ENCODE measurements at regions not wholly inside any gene's neighbourhood (a gene's known extent, or its start where the extent isn't known, plus 50 kb on each side); places are given as distances from the start of the nearest gene placed in this dataset.

- no peak overlapping the region for H3K27ac ChIP-seq
- DNase-seq, result no peak
- 42 to 58% methylated on average over 10 to 11 of the region's 13 CpGs for WGBS, 2 donors
- H3K4me3 ChIP-seq (replicated peaks in 1 of 3), result no peak overlapping the region
- TF ChIP-seq CTCF (IDR thresholded peaks at IDR 0.05), result no peak
- TF ChIP-seq POLR2A (IDR thresholded peaks at IDR 0.05), result no peak
- H3K9me3 ChIP-seq, result no peaks in the 10 kb centered on the region
- H3K36me3 ChIP-seq, result no peaks in the 10 kb centered on the region
- intact Hi-C loops (cut with DNase I), result no loop called here
- no peaks in the 10 kb centered on the region for H3K27me3 ChIP-seq
- H3K4me1 ChIP-seq, result no peaks in the 10 kb centered on the region
Measured at GRCh38 chr11:129723146-129723760, 92.4 kb upstream of the TMEM45B start.

GRCh38 chr11:129723761-129724162 is 91.9 kb upstream of the TMEM45B start:
- Histone ChIP-seq H3K4me1 (no peaks in the 10 kb centered on the region), H3K27ac (no peak overlapping the region), H3K9me3 (no peaks in the 10 kb centered on the region), H3K36me3 (no peaks in the 10 kb centered on the region), H3K4me3 (replicated peaks in 1 of 3) (no peak overlapping the region), H3K27me3 (no peaks in the 10 kb centered on the region)
- WGBS, 2 donors, result 56 to 82% methylated on average over 4 to 9 of the region's 11 CpGs
- TF ChIP-seq POLR2A (IDR thresholded peaks at IDR 0.05) (no peak), CTCF (IDR thresholded peaks at IDR 0.05) (no peak)
- no peak for DNase-seq
- intact Hi-C loops (cut with DNase I), result no loop called here

- intact Hi-C loops (cut with DNase I), result no loop called here
- DNase-seq, result no peak
- Histone ChIP-seq H3K4me3 (replicated peaks in 1 of 3) (no peak overlapping the region), H3K4me1 (no peaks in the 10 kb centered on the region), H3K36me3 (no peaks in the 10 kb centered on the region), H3K27me3 (no peaks in the 10 kb centered on the region), H3K27ac (no peak overlapping the region), H3K9me3 (no peaks in the 10 kb centered on the region)
- 85 to 89% methylated on average over 5 of the region's 5 CpGs for WGBS, 2 donors
- no peak for TF ChIP-seq CTCF (IDR thresholded peaks at IDR 0.05)
- TF ChIP-seq POLR2A (IDR thresholded peaks at IDR 0.05), result no peak
Measured at GRCh38 chr11:129724866-129725265, 90.8 kb upstream of the TMEM45B start.

GRCh38 chr11:129726179-129726578 is 89.5 kb upstream of the TMEM45B start:
- TF ChIP-seq POLR2A (IDR thresholded peaks at IDR 0.05), result no peak
- no peak for TF ChIP-seq CTCF (IDR thresholded peaks at IDR 0.05)
- WGBS, 2 donors, result 93 to 97% methylated on average over 7 of the region's 7 CpGs
- Histone ChIP-seq H3K27me3 (no peaks in the 10 kb centered on the region), H3K36me3 (no peaks in the 10 kb centered on the region), H3K4me1 (no peaks in the 10 kb centered on the region), H3K4me3 (replicated peaks in 1 of 3) (no peak overlapping the region), H3K27ac (no peak overlapping the region), H3K9me3 (no peaks in the 10 kb centered on the region)
- no peak for DNase-seq
- intact Hi-C loops (cut with DNase I), result no loop called here

- Histone ChIP-seq H3K4me1 (no peaks in the 10 kb centered on the region), H3K36me3 (no peaks in the 10 kb centered on the region), H3K4me3 (replicated peaks in 1 of 3) (no peak overlapping the region), H3K27me3 (no peaks in the 10 kb centered on the region), H3K27ac (no peak overlapping the region), H3K9me3 (no peaks in the 10 kb centered on the region)
- TF ChIP-seq POLR2A (IDR thresholded peaks at IDR 0.05) (no peak), CTCF (IDR thresholded peaks at IDR 0.05) (no peak)
- intact Hi-C loops (cut with DNase I), result no loop called here
- 43 to 59% methylated on average over 7 of the region's 7 CpGs for WGBS, 2 donors
- DNase-seq, result no peak
Measured at GRCh38 chr11:129728581-129728980, 87.1 kb upstream of the TMEM45B start.

Measured in thyroid gland (tissue), 4 donors.